ENCODE measurements at regions not wholly inside any gene's neighbourhood (a gene's known extent, or its start where the extent isn't known, plus 50 kb on each side); places are given as distances from the start of the nearest gene placed in this dataset.
"Not testable (repeated sequence)": the region's sequence is repeated elsewhere in the genome, so short reads cannot be mapped to it uniquely, and the experiment has no call there.

- Histone ChIP-seq H3K27ac (peak overlapping the region in 1 of 2 donors; percentile 96), H3K36me3 (no peaks in the 10 kb centered on the region), H3K9me3 (no peaks in the 10 kb centered on the region), H3K4me1 (ENCODE audit: control insufficient read depth in 1 of 2, low read depth in 2 of 2) (peaks cover 18 to 43% of the 10 kb centered on the region in 2 donors), H3K27me3 (replicated peaks; ENCODE audit: insufficient read depth) (no peaks in the 10 kb centered on the region), H3K4me3 (no peak overlapping the region)
- no peak for ATAC-seq (ENCODE audit: insufficient number of reproducible peaks, low FRiP score, low read depth)
- TF ChIP-seq CTCF (IDR thresholded peaks at IDR 0.05), result no peak
- no peak for DNase-seq (ENCODE audit: low spot score)
Observed at GRCh38 chr20:23140991-23141390, 54.9 kb upstream of the CD93 start.

- not testable (repeated sequence) for H3K9me3 ChIP-seq
Observed at GRCh38 chr20:23139984-23140383, 53.9 kb upstream of the CD93 start.

GRCh38 chr20:23139524-23139923 is 53.4 kb upstream of the CD93 start:
- H3K36me3 ChIP-seq, result no peaks in the 10 kb centered on the region
- H3K4me1 ChIP-seq (ENCODE audit: control insufficient read depth in 1 of 2, low read depth in 2 of 2), result peaks cover 10 to 28% of the 10 kb centered on the region in 2 donors
- no peaks in the 10 kb centered on the region for H3K27me3 ChIP-seq (replicated peaks; ENCODE audit: insufficient read depth)
- DNase-seq (ENCODE audit: low spot score) (no peak), ATAC-seq (ENCODE audit: insufficient number of reproducible peaks, low FRiP score, low read depth) (no peak)
- TF ChIP-seq CTCF (IDR thresholded peaks at IDR 0.05), result no peak
- no peak overlapping the region for H3K4me3 ChIP-seq
- H3K9me3 ChIP-seq, result no peaks in the 10 kb centered on the region
- no peak overlapping the region for H3K27ac ChIP-seq

More at GRCh38 chr20:23139984-23140383, 53.9 kb upstream of the CD93 start:
- H3K4me1 ChIP-seq (ENCODE audit: control insufficient read depth in 1 of 2, low read depth in 2 of 2), result peaks cover 14 to 33% of the 10 kb centered on the region in 2 donors
- not testable (repeated sequence) for H3K27ac ChIP-seq; DNase-seq (ENCODE audit: low spot score); H3K36me3 ChIP-seq; ATAC-seq (ENCODE audit: insufficient number of reproducible peaks, low FRiP score, low read depth); H3K4me3 ChIP-seq; H3K27me3 ChIP-seq (replicated peaks; ENCODE audit: insufficient read depth)

GRCh38 chr20:23138682-23139081 is 52.6 kb upstream of the CD93 start:
- Histone ChIP-seq H3K4me1 (ENCODE audit: control insufficient read depth in 1 of 2, low read depth in 2 of 2) (peaks cover 8 to 20% of the 10 kb centered on the region in 2 donors), H3K27me3 (replicated peaks; ENCODE audit: insufficient read depth) (no peaks in the 10 kb centered on the region), H3K4me3 (no peak overlapping the region), H3K9me3 (no peaks in the 10 kb centered on the region), H3K27ac (no peak overlapping the region), H3K36me3 (no peaks in the 10 kb centered on the region)
- ATAC-seq (ENCODE audit: insufficient number of reproducible peaks, low FRiP score, low read depth), result no peak
- DNase-seq (ENCODE audit: low spot score), result no peak
- TF ChIP-seq CTCF (IDR thresholded peaks at IDR 0.05), result no peak

GRCh38 chr20:23138226-23138625 is 52.1 kb upstream of the CD93 start:
- ATAC-seq (ENCODE audit: insufficient number of reproducible peaks, low FRiP score, low read depth) (no peak), DNase-seq (ENCODE audit: low spot score) (no peak)
- no peak for TF ChIP-seq CTCF (IDR thresholded peaks at IDR 0.05)
- Histone ChIP-seq H3K4me3 (no peak overlapping the region), H3K27ac (no peak overlapping the region), H3K36me3 (no peaks in the 10 kb centered on the region), H3K9me3 (no peaks in the 10 kb centered on the region), H3K4me1 (ENCODE audit: control insufficient read depth in 1 of 2, low read depth in 2 of 2) (peaks cover 8 to 15% of the 10 kb centered on the region in 2 donors), H3K27me3 (replicated peaks; ENCODE audit: insufficient read depth) (no peaks in the 10 kb centered on the region)
